Lower lobe of right lung (tissue), 2 donors: ENCODE measurements at regions not wholly inside any gene's neighbourhood (a gene's known extent, or its start where the extent isn't known, plus 50 kb on each side); places are given as distances from the start of the nearest gene placed in this dataset.

Source experiments
- ATAC-seq, 2 donors: fragments of 200-7000 bp; cut with Tn5 transposase; one replicate each; pipeline ENCODE4 v1.9.1; 2020 to 2022; ENCODE audit warnings: mild to moderate bottlenecking in 2 of 2, moderate library complexity in 2 of 2
- DNase-seq: peaks from one replicate; pipeline ENCODE4 v3.0.0-alpha.2; 2020
- H3K27ac ChIP-seq: fragments of 200-600 bp; one replicate; pipeline ENCODE4 v1.8.0; 2022
- H3K27me3 ChIP-seq: fragments of 200-600 bp; one replicate; pipeline ENCODE4 v1.8.0; 2022; ENCODE audit warnings: low read depth
- H3K36me3 ChIP-seq: fragments of 200-600 bp; one replicate; pipeline ENCODE4 v1.8.0; 2022; ENCODE audit warnings: mild to moderate bottlenecking
- H3K4me1 ChIP-seq: fragments of 200-600 bp; one replicate; pipeline ENCODE4 v1.8.0; 2022
- H3K4me3 ChIP-seq: fragments of 200-600 bp; one replicate; pipeline ENCODE4 v1.8.0; 2022; ENCODE audit warnings: mild to moderate bottlenecking
- H3K9me3 ChIP-seq: fragments of 200-600 bp; one replicate; pipeline ENCODE4 v1.8.0; 2022
- CTCF ChIP-seq: fragments of 200-600 bp; IDR thresholded peaks from one replicate; pipeline ENCODE4 v1.8.0; 2022; ENCODE audit warnings: antibody characterized with exemption, mild to moderate bottlenecking
- intact Hi-C: fragments of 100-400 bp; cut with DNase I; formaldehyde crosslinking; loops from one replicate; pipeline ENCODE4 v1.11.0; 2022
- donor health status: DM: no; HTN: yes; CAD: no; lungs with severe emphysema.

GRCh38 chr1:94684690-94685250 is 135.4 kb upstream of the SLC44A3 start:
- DNase-seq (no peak), ATAC-seq (no peak)
- intact Hi-C loops: no loop called here
- no peak overlapping the region for H3K4me3 ChIP-seq
- no peak overlapping the region for H3K27ac ChIP-seq
- no peaks in the 10 kb centered on the region for H3K9me3 ChIP-seq
- peaks cover 5% of the 10 kb centered on the region for H3K4me1 ChIP-seq
- no peaks in the 10 kb centered on the region for H3K36me3 ChIP-seq
- no peaks in the 10 kb centered on the region for H3K27me3 ChIP-seq
- no peak for TF ChIP-seq CTCF

DNA sequence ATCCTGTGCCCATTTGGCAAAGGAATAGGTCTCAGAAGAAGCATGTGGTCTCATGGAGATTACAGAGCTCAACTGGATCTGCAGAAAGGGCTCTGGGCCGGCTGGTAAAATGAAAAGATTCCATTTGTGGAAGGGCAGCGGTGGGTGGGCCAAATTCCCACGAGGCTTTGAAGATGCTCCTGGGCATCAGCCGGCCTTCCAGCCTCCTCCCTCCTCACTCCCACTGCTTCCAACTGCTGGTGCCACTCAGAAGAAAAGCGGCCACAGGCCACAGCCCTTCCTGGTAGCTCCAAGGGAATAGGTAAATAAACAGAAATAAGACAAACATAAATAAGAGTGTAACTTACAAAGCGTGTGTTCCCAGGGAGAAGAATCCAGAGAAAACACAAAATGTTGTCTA is 136.3 kb upstream of the SLC44A3 start:
- Histone ChIP-seq H3K4me3 (no peak overlapping the region), H3K27ac (no peak overlapping the region), H3K4me1 (peaks cover 2% of the 10 kb centered on the region), H3K27me3 (no peaks in the 10 kb centered on the region), H3K36me3 (no peaks in the 10 kb centered on the region), H3K9me3 (no peaks in the 10 kb centered on the region)
- TF ChIP-seq CTCF: no peak
- intact Hi-C loops: no loop called here
- ATAC-seq (no peak), DNase-seq (no peak)

DNA sequence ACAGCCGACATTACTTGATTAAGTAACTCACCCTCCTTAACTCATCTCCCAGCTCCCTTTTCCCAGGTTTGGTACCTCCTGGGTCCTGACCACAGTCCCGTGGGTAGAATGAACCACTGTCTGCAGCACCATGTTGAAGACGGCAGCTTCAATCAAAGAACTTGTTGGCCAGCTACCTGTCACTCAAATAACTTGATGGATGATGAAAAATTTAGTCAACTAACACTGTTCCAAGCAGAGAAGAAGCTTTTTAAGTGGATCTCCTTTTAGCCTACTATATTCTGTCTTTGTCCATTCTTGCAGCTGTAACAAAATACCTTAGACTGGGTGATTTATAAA is 138.4 kb upstream of the F3 start:
- intact Hi-C loops: no loop called here
- no peak for ATAC-seq

GRCh38 chr1:94679332-94680038 is 137.9 kb upstream of the F3 start:
- Histone ChIP-seq H3K9me3 (no peaks in the 10 kb centered on the region), H3K4me1 (no peaks in the 10 kb centered on the region), H3K36me3 (no peaks in the 10 kb centered on the region), H3K4me3 (no peak overlapping the region), H3K27ac (no peak overlapping the region), H3K27me3 (no peaks in the 10 kb centered on the region)
- no peak for TF ChIP-seq CTCF
- intact Hi-C loops: no loop called here
- ATAC-seq (no peak), DNase-seq (no peak)

More for the DNA sequence above, 138.4 kb upstream of the F3 start:
- DNase-seq: no peak
- no peaks in the 10 kb centered on the region for H3K27me3 ChIP-seq
- no peak overlapping the region for H3K4me3 ChIP-seq
- no peak overlapping the region for H3K27ac ChIP-seq
- no peaks in the 10 kb centered on the region for H3K9me3 ChIP-seq
- no peaks in the 10 kb centered on the region for H3K4me1 ChIP-seq
- no peaks in the 10 kb centered on the region for H3K36me3 ChIP-seq
- no peak for TF ChIP-seq CTCF

DNA sequence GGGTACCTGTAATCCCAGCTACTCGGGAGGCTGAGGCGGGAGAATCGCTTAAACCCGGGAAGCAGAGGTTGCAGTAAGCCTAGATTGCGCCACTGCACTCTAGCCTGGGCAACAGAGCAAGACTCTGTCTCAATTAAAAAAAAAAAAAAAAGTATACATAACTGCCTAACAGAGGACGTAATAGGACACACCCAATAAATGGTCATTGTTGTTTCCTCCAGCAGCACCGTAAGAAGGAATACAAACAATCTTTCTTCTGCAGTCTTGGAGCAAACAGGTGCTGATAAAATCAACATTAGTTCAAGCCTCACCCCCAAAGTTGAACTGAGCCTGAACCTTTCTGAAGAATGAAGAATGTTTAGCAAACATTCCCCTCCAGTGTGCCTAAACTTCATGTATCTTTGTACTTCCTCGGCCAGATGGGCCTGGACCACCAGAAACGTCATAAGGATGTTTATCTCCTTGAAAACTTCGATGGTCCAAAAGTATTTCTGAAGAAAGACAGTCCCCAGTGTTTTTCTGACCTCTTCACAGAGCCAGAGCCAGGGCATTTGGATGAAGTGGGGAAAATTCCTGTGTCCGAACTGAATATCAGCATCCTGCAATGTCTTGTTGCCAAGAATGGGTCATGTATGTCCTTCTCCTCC is 136.8 kb upstream of the F3 start:
- no peak for TF ChIP-seq CTCF
- intact Hi-C loops: no loop called here
- no peaks in the 10 kb centered on the region for H3K9me3 ChIP-seq
- DNase-seq (no peak), ATAC-seq (no peak)
- H3K4me1 ChIP-seq: no peaks in the 10 kb centered on the region
- no peak overlapping the region for H3K4me3 ChIP-seq
- no peaks in the 10 kb centered on the region for H3K27me3 ChIP-seq
- H3K27ac ChIP-seq: no peak overlapping the region
- no peaks in the 10 kb centered on the region for H3K36me3 ChIP-seq
